ENCODE measurements at regions not wholly inside any gene's neighbourhood (a gene's known extent, or its start where the extent isn't known, plus 50 kb on each side); places are given as distances from the start of the nearest gene placed in this dataset.

GRCh38 chr22:44428941-44429830 lies 68.8 kb downstream of the RTL6 start:
- TF ChIP-seq POLR2A (IDR thresholded peaks at IDR 0.05; ENCODE audit: low read depth, low read length) (no peak), POLR2AphosphoS5 (IDR thresholded peaks at IDR 0.05; ENCODE audit: low read depth, low read length) (no peak), TAF1 (IDR thresholded peaks at IDR 0.05; ENCODE audit: borderline replicate concordance, low read depth, low read length) (no peak)

Measured in GM12892 (cell line).